ENCODE measurements at regions not wholly inside any gene's neighbourhood (a gene's known extent, or its start where the extent isn't known, plus 50 kb on each side); places are given as distances from the start of the nearest gene placed in this dataset.

- TF ChIP-seq, protein P1, sequence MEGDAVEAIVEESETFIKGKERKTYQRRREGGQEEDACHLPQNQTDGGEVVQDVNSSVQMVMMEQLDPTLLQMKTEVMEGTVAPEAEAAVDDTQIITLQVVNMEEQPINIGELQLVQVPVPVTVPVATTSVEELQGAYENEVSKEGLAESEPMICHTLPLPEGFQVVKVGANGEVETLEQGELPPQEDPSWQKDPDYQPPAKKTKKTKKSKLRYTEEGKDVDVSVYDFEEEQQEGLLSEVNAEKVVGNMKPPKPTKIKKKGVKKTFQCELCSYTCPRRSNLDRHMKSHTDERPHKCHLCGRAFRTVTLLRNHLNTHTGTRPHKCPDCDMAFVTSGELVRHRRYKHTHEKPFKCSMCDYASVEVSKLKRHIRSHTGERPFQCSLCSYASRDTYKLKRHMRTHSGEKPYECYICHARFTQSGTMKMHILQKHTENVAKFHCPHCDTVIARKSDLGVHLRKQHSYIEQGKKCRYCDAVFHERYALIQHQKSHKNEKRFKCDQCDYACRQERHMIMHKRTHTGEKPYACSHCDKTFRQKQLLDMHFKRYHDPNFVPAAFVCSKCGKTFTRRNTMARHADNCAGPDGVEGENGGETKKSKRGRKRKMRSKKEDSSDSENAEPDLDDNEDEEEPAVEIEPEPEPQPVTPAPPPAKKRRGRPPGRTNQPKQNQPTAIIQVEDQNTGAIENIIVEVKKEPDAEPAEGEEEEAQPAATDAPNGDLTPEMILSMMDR (IDR thresholded peaks at IDR 0.05): no peak
- Histone ChIP-seq H3K27me3 (no peaks in the 10 kb centered on the region), H3K4me3 (ENCODE audit: low read depth in 1 of 2, low read length in 1 of 2) (no peak overlapping the region), H3K36me3 (no peaks in the 10 kb centered on the region), H3K4me1 (ENCODE audit: control insufficient read depth in 1 of 2, insufficient read depth in 1 of 2, low read depth in 1 of 2, low read length in 1 of 2) (no peaks in the 10 kb centered on the region), H3K27ac (no peak overlapping the region), H3K9me3 (no peaks in the 10 kb centered on the region)
These were observed 188.8 kb upstream of the CWC22 start for GRCh38 chr2:180195847-180196246.

DNA sequence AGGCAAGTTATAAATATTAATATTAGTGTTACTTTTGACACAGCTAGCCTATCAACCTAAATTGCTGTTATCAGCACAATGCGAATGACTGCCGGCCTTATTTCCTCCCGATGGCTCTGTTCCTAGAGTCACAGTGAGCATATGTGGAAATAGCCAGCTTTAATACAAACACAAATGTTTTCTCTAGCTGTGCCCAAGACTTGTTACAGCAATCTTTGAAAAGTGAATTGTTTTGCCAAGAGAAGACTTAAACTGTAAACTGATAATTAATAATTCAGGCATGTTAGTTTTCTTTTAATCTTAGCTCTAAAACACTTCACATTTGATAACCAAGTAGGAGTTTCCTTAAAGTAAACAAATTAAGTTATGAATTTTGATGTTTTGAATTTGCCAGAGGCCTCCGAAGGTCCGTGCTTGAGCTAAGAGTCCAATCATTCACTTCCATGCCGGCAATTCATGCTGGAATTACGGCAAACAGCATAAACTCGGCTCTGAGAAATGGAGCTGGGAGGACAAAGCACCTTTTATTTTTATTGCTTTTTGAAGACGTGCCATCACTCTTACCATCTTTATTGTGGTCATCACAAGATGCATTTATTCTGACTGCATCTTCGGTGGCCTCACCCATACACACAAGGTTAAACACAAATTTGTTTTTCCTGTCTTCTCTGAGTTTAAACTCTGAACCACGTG lies 184.5 kb upstream of the CWC22 start:
- Histone ChIP-seq H3K27me3 (no peaks in the 10 kb centered on the region), H3K4me1 (ENCODE audit: control insufficient read depth in 1 of 2, insufficient read depth in 1 of 2, low read depth in 1 of 2, low read length in 1 of 2) (no peaks in the 10 kb centered on the region), H3K9me3 (no peaks in the 10 kb centered on the region), H3K27ac (no peak overlapping the region), H3K4me3 (ENCODE audit: low read depth in 1 of 2, low read length in 1 of 2) (no peak overlapping the region), H3K36me3 (no peaks in the 10 kb centered on the region)
- TF ChIP-seq, protein P1 (IDR thresholded peaks at IDR 0.05): no peak

DNA sequence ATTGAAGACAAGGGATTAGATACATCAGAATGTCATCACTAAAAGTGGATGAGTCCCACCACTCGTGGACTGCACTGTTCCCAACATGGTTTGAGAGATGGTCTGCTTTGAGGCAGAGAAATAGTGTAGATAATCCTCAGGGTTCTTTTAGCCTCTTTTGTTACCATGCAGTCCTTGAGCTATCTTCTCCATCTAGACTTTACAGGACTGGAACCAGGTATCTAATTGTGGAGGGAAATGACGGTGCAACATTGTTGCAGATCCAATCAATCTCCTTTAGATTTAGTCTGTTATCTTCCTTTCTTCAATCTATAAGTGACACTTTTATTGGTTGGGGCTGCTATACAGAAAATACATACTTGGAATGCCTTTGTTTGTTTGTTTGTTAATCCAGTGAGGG lies 183.8 kb upstream of the CWC22 start:
- TF ChIP-seq, protein P1 (IDR thresholded peaks at IDR 0.05): no peak
- Histone ChIP-seq H3K27ac (no peak overlapping the region), H3K4me3 (ENCODE audit: low read depth in 1 of 2, low read length in 1 of 2) (no peak overlapping the region), H3K27me3 (no peaks in the 10 kb centered on the region), H3K36me3 (no peaks in the 10 kb centered on the region), H3K4me1 (ENCODE audit: control insufficient read depth in 1 of 2, insufficient read depth in 1 of 2, low read depth in 1 of 2, low read length in 1 of 2) (no peaks in the 10 kb centered on the region), H3K9me3 (no peaks in the 10 kb centered on the region)

- Histone ChIP-seq H3K27me3 (no peaks in the 10 kb centered on the region), H3K36me3 (no peaks in the 10 kb centered on the region), H3K9me3 (no peaks in the 10 kb centered on the region), H3K4me1 (ENCODE audit: control insufficient read depth in 1 of 2, insufficient read depth in 1 of 2, low read depth in 1 of 2, low read length in 1 of 2) (no peaks in the 10 kb centered on the region), H3K27ac (no peak overlapping the region), H3K4me3 (ENCODE audit: low read depth in 1 of 2, low read length in 1 of 2) (no peak overlapping the region)
- TF ChIP-seq, protein P1 (IDR thresholded peaks at IDR 0.05): no peak
These were observed 180.5 kb upstream of the CWC22 start for GRCh38 chr2:180187611-180188010.

- H3K36me3 ChIP-seq: no peaks in the 10 kb centered on the region
- H3K27me3 ChIP-seq: no peaks in the 10 kb centered on the region
- H3K4me3 ChIP-seq (ENCODE audit: low read depth in 1 of 2, low read length in 1 of 2): no peak overlapping the region
- TF ChIP-seq, protein P1 (IDR thresholded peaks at IDR 0.05): no peak
- H3K9me3 ChIP-seq: no peaks in the 10 kb centered on the region
- H3K27ac ChIP-seq: no peak overlapping the region
- H3K4me1 ChIP-seq (ENCODE audit: control insufficient read depth in 1 of 2, insufficient read depth in 1 of 2, low read depth in 1 of 2, low read length in 1 of 2): no peaks in the 10 kb centered on the region
These were observed 177.4 kb upstream of the CWC22 start for GRCh38 chr2:180184506-180184905.

Measured in neutrophil (primary cell).